HG02973 (cell line): ENCODE measurements at regions not wholly inside any gene's neighbourhood (a gene's known extent, or its start where the extent isn't known, plus 50 kb on each side); places are given as distances from the start of the nearest gene placed in this dataset.

Source experiments
- ATAC-seq: cut with Tn5 transposase; IDR thresholded peaks from one replicate; pipeline ENCODE4 v1.9.1; 2021; ENCODE audit warnings: moderate library complexity; ENCODE audit not compliant: unreplicated experiment

DNA sequence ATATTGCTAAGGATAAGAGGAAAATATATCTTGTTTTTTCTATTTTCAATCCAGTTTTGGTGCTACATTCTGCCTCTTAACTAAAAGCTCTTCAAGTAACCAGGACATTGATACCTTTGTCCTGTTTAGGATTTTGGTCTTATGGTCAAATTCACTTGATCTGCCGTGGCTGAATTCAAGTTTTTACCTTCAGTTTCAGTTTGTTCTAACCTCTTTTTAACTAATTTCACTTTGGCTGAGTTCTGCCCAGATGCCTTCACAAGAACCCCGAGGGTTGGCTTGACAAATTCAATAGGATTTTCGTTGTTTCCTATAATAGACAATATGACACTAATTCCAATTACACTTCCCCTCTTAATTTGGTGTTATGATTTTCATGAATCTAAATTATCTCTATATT, 84.5 kb upstream of the C1orf21 start:
- ATAC-seq = no peak

DNA sequence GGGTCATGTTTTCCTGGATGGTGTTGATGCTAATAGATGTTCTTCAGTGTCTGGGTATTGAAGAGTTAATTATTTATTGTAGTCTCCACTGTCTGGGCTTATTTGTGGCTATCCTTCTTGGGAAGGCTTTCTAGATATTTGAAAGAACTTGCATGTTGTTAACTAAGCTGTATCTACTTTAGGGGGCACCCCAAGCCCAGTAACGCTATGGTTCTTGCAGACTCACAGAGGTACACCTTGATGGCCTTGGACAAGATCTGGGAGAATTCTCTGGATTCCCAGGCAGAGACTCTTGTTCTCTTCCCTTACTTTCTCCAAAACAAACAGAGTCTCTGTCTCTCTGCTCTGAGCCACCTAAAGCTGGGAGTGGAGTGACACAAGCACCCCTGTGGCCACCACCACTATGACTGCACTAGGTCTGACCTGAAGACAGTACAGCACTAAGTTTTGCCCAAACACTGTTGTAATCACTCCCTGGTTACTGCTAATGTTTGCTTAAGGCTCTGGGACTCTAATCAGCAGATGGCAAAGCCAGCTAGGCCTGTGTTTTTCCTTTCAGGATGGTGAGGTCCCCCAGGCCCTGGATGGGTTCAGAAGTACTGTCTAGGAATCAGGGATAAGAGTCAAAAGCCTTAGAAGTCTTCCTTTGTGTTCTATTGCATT, 76.5 kb upstream of the C1orf21 start:
- no peak for ATAC-seq

DNA sequence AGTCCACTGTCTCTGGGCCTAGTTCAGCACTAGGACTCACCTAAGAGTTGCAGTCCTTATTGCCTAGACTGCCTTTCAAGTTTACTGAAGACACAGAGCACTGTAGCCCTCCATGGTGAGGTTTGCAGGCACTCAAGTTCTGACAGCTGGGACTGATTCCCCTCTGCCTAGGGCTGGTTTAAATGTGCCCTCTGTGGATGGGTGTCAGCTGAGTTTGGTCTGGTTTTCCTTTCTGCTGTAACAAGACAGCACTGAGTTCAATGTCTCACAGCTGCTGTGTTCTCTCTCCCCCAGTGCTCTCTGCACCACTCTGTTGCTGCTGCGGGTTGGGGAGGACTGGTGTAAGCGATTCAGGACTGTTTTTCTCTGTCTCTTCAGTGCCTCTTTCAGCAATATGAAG, 75.2 kb upstream of the C1orf21 start:
- ATAC-seq = no peak

DNA sequence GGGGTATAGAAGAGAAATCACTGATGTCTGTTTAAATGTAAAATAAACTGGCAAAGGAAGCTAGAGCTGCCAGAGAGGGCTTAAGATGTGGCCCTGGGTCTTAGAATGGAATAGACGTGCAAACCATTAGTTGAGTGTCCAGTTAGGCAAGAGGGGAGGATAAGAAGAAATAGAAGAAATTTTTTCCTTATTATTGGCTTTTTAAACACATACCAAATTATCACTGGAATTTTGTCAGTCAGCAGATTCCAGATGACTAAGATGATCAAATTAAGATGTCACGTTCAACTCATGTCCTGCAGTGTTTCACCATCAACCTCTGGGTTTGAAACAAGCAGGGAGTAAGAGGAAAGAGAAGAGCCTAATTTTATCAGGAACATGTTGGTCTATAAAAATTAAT, 71.6 kb upstream of the C1orf21 start:
- no peak for ATAC-seq

DNA sequence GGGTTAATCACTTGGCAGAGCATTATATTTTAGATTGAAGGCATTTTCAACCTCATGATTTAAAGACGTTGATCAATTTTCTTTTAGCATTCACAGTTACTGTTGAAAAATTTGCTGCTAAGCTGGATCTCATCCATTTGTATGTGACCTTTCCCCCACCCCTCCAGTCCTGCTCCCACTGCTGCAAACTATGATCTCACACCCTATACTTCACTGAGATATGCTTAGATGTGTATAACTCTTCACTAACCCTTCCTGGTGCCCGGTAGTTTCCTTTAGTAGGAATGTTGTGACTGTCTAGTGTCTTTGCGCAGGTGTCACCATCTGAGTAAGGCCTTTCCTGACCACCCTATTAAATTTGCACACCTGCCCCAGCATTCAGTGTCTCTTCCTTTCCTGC, 67.0 kb upstream of the C1orf21 start:
- ATAC-seq = no peak

GRCh38 chr1:184322253-184322652, 64.6 kb upstream of the C1orf21 start:
- ATAC-seq = no peak

- ATAC-seq = no peak
Observed at GRCh38 chr1:184324972-184325371, 61.9 kb upstream of the C1orf21 start.

DNA sequence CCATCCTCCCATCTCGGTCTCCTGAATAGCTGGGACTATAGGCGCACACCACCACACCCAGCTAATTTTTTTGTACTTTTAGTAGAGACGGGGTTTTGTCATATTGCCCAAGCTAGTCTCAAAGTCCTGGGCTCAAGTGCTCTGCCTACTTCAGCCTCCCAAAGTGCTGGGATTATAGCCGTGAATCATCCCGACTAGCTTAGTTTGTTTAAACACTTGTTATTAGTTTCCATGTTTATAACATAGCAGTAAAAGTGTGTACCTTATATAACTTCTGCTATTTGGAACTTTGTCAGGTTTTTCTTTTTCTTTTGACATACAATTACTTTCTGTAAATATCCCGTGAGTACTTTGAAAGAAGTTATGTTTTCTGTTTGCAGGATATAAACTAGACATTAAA, 60.6 kb upstream of the C1orf21 start:
- ATAC-seq = no peak

DNA sequence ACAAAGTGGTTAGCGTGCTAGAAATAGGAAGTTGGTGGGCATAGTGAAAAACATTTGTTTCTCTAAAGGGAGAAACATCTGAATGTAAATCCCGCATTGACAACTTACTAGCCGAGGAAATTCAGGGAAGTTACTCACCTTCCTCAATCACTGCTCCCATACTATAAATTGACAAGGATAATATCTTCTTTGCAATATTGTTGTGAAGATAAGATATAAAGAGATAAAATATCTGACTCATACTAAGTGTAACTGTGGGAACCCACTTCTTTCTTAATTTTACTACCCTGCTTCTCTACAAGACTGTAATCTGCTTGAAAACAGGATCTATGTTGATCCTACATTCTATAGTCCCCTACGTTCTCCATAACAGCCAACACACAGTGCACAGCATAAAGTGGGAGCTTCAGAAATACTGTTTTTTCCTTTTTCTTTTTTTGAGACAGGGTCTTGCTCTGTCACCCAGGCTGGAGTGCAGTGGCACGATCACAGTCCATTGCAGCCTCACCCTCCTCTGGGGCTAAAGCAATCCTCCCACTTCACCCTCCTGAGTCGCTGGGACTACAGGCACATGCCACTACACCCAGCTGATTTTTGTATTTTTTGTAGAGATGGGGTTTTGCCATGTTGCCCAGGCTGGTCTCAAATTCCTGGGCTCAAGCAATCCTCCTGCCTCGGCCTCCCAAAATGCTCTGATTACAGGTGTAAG, 57.4 kb upstream of the C1orf21 start:
- no peak for ATAC-seq

- no peak for ATAC-seq
Observed at GRCh38 chr1:184329962-184330868, 56.6 kb upstream of the C1orf21 start.

GRCh38 chr1:184330875-184331274, 56.0 kb upstream of the C1orf21 start:
- no peak for ATAC-seq
